SK-N-SH (cell line): ENCODE measurements at regions not wholly inside any gene's neighbourhood (a gene's known extent, or its start where the extent isn't known, plus 50 kb on each side); places are given as distances from the start of the nearest gene placed in this dataset.

Experiments used
- CTCF ChIA-PET: fragments of 300-600, 350-600 bp; formaldehyde crosslinking; extraction: SDS; loops from one replicate; lab custom pipeline; 2021; lab: Yijun Ruan, JAX
- POLR2A ChIA-PET: fragments of 350-600 bp; sonication (Branson Sonifier 250); formaldehyde crosslinking; extraction: SDS; loops from one replicate; lab custom pipeline; 2020; ENCODE audit warnings: antibody characterized with exemption, inconsistent platforms; lab: Yijun Ruan, JAX
- DNase-seq: peaks from one replicate; pipeline ENCODE4 v3.0.0; 2012
- H2AFZ ChIP-seq: fragments of 200-600 bp; sonication (generic); 2 replicates; pipeline ENCODE4 v1.8.1; 2016; ENCODE audit warnings: antibody characterized with exemption, mild to moderate bottlenecking, low read depth
- H3F3A ChIP-seq: fragments of 200-600 bp; sonication (generic); replicated peaks from 2 replicates; pipeline ENCODE3; 2016; ENCODE audit warnings: antibody characterized with exemption, mild to moderate bottlenecking; ENCODE audit not compliant: insufficient read depth
- H3K27ac ChIP-seq, 2 experiments: fragments of 200-500 bp in 1 of 2; fragments of 200-600 bp in 1 of 2; sonication (Bioruptor generic) in 1 of 2; sonication (generic), shearing (Covaris generic) in 1 of 2; 2 replicates each; pipeline versions ENCODE4 v1.5.1 to v1.6.1; 2014 to 2016; ENCODE audit warnings: low read depth in 2 of 2, inconsistent platforms in 1 of 2, low read length in 1 of 2, mild to moderate bottlenecking in 1 of 2, mixed read lengths in 1 of 2
- H3K27me3 ChIP-seq: fragments of 200-600 bp; sonication (generic), shearing (Covaris generic); 2 replicates; pipeline ENCODE4 v1.6.1; 2016; ENCODE audit warnings: mixed run types; ENCODE audit not compliant: insufficient read depth
- H3K36me3 ChIP-seq, 2 experiments: fragments of 200-500 bp in 1 of 2; fragments of 200-600 bp in 1 of 2; sonication (Bioruptor generic) in 1 of 2; sonication (generic) in 1 of 2; replicated peaks in 1 of 2; 2 replicates each; pipeline versions ENCODE3 to v1.5.1; 2014 to 2016; ENCODE audit warnings: low read length in 1 of 2, mild to moderate bottlenecking in 1 of 2; ENCODE audit not compliant: insufficient read depth in 2 of 2, control insufficient read depth in 1 of 2
- H3K4me1 ChIP-seq, 2 experiments: fragments of 200-500 bp in 1 of 2; fragments of 200-600 bp in 1 of 2; sonication (Bioruptor generic) in 1 of 2; sonication (generic), shearing (Covaris generic) in 1 of 2; 2 replicates each; pipeline versions ENCODE4 v1.5.1 to v1.6.1; 2014 to 2016; ENCODE audit warnings: low read depth in 1 of 2, low read length in 1 of 2, mixed run types in 1 of 2; ENCODE audit not compliant: insufficient read depth in 2 of 2, control insufficient read depth in 1 of 2
- H3K4me2 ChIP-seq: fragments of 200-600 bp; sonication (generic), shearing (Covaris generic); 2 replicates; pipeline ENCODE4 v1.6.1; 2017; ENCODE audit warnings: mixed run types
- H3K4me3 ChIP-seq, 2 experiments: fragments of 200-500 bp in 1 of 2; fragments of 200-600 bp in 1 of 2; sonication (Bioruptor generic) in 1 of 2; sonication (generic), shearing (Covaris generic) in 1 of 2; 2 replicates each; pipeline versions ENCODE4 v1.5.1 to v1.8.1; 2014 to 2016; ENCODE audit warnings: low read depth in 2 of 2, inconsistent platforms in 1 of 2, low read length in 1 of 2, mild to moderate bottlenecking in 1 of 2, mixed read lengths in 1 of 2, moderate library complexity in 1 of 2
- H3K79me2 ChIP-seq: fragments of 200-600 bp; sonication (generic); 2 replicates; pipeline ENCODE4 v1.8.1; 2017; ENCODE audit warnings: mild to moderate bottlenecking; ENCODE audit not compliant: insufficient read depth
- H3K9ac ChIP-seq: fragments of 200-600 bp; sonication (generic); 2 replicates; pipeline ENCODE4 v1.6.1; 2017; ENCODE audit warnings: mixed run types
- H3K9me2 ChIP-seq: fragments of 200-600 bp; sonication (generic); 2 replicates; pipeline ENCODE4 v1.6.1; 2017; ENCODE audit warnings: mixed run types
- H3K9me3 ChIP-seq: fragments of 200-600 bp; sonication (generic); 2 replicates; pipeline ENCODE4 v1.6.1; 2017; ENCODE audit warnings: mixed run types, mild to moderate bottlenecking, moderate library complexity
- H4K20me1 ChIP-seq: fragments of 200-600 bp; sonication (generic); 2 replicates; pipeline ENCODE4 v1.6.1; 2017; ENCODE audit warnings: mild to moderate bottlenecking, mixed run types; ENCODE audit not compliant: insufficient read depth
- CTCF ChIP-seq: fragments of 200-600 bp; sonication (generic); IDR thresholded peaks from 2 replicates; pipeline ENCODE4 v1.6.1; 2017; ENCODE audit warnings: antibody characterized with exemption, mild to moderate bottlenecking, moderate library complexity
- ELF1 ChIP-seq: IDR thresholded peaks from 2 replicates; pipeline ENCODE4 v1.4.0; 2012
- EP300 ChIP-seq, 2 experiments: IDR thresholded peaks; 2 replicates each; pipeline versions ENCODE4 v1.4.0 to v1.6.1; 2012; ENCODE audit warnings: borderline replicate concordance in 1 of 2, low read depth in 1 of 2, low read length in 1 of 2
- EZH2phosphoT487 ChIP-seq: fragments of 200-600 bp; sonication (generic); IDR thresholded peaks from 2 replicates; pipeline ENCODE4 v1.6.1; 2017; ENCODE audit warnings: low read depth, mixed run types, mild to moderate bottlenecking, antibody characterized with exemption, moderate library complexity, borderline replicate concordance
- GATA2 ChIP-seq: sonication (generic); formaldehyde crosslinking; IDR thresholded peaks from 2 replicates; pipeline ENCODE4 v1.5.0; 2020; ENCODE audit warnings: mild to moderate bottlenecking, missing genetic modification reagents
- MAX ChIP-seq: IDR thresholded peaks from 2 replicates; pipeline ENCODE4 v1.4.0; 2012; ENCODE audit warnings: low read depth
- MEF2A ChIP-seq: IDR thresholded peaks from 2 replicates; pipeline ENCODE4 v1.4.0; 2012; ENCODE audit warnings: low read depth, borderline replicate concordance
- NRF1 ChIP-seq: IDR thresholded peaks from 2 replicates; pipeline ENCODE4 v1.6.1; 2012; ENCODE audit warnings: low read depth, mild to moderate bottlenecking, low read length
- PBX3 ChIP-seq: IDR thresholded peaks from 2 replicates; pipeline ENCODE4; 2012
- POLR2AphosphoS5 ChIP-seq: IDR thresholded peaks from 2 replicates; pipeline ENCODE4 v1.6.1; 2012; ENCODE audit warnings: low read depth, low read length
- RAD21 ChIP-seq: IDR thresholded peaks from 2 replicates; pipeline ENCODE4 v1.6.1; 2012; ENCODE audit warnings: mild to moderate bottlenecking, low read length
- RCOR1 ChIP-seq: fragments of 150-350 bp; IDR thresholded peaks from 2 replicates; pipeline ENCODE4 v1.6.1; 2017; ENCODE audit warnings: antibody characterized with exemption, low read length
- RXRA ChIP-seq: IDR thresholded peaks from 2 replicates; pipeline ENCODE4 v1.4.0; 2012; ENCODE audit warnings: low read depth, mild to moderate bottlenecking, borderline replicate concordance
- SIN3A ChIP-seq: IDR thresholded peaks from 2 replicates; pipeline ENCODE4 v1.6.1; 2012; ENCODE audit warnings: low read depth, mild to moderate bottlenecking, low read length, moderate library complexity, borderline replicate concordance
- TCF12 ChIP-seq: IDR thresholded peaks from 2 replicates; pipeline ENCODE4 v1.4.0; 2012
- TEAD4 ChIP-seq: IDR thresholded peaks from 2 replicates; pipeline ENCODE4 v1.4.0; 2012; ENCODE audit warnings: mild to moderate bottlenecking, borderline replicate concordance; ENCODE audit not compliant: insufficient read depth
- USF2 ChIP-seq: fragments of 150-350 bp; IDR thresholded peaks from 2 replicates; pipeline ENCODE4 v1.6.1; 2017; ENCODE audit warnings: antibody characterized with exemption, low read length, low read depth, borderline replicate concordance
- ZBTB33 ChIP-seq: IDR thresholded peaks from 2 replicates; pipeline ENCODE4 v1.4.0; 2012; ENCODE audit warnings: low read depth, borderline replicate concordance
- WGBS: methylation state at CpG from one replicate; pipeline ENCODE4 v1.1.6; 2017; ENCODE audit warnings: low lambda C conversion rate; 5-methylcytosine and 5-hydroxymethylcytosine counted together

GRCh38 chr9:135239769-135240141 is 152.3 kb downstream of the OLFM1 start:
- H3K9me2 ChIP-seq = no peaks in the 10 kb centered on the region
- no peaks in the 10 kb centered on the region for H3K9me3 ChIP-seq
- WGBS = 41% methylated on average over 6 of the region's 6 CpGs
- H3K4me2 ChIP-seq = no peak overlapping the region
- no peaks in the 10 kb centered on the region for H3K79me2 ChIP-seq
- no peaks in the 10 kb centered on the region for H4K20me1 ChIP-seq
- no peak overlapping the region for H3K27ac ChIP-seq
- H3K36me3 ChIP-seq = no peaks in the 10 kb centered on the region
- CTCF ChIA-PET = interaction anchor here (1.1 to 2.6 kb wide), 3 partner anchors 9 to 174 kb away, joined by 4 to 9 read pairs (median 9); no protein-coding TSS in a partner anchor
- TF ChIP-seq RXRA (no peak), ELF1 (no peak), EZH2phosphoT487 (no peak), RCOR1 (no peak), POLR2AphosphoS5 (no peak), MAX (no peak), ZBTB33 (no peak), EP300 (IDR thresholded peaks at IDR 0.05; ENCODE audit: borderline replicate concordance in 1 of 2, low read depth in 1 of 2, low read length in 1 of 2) (no peak), GATA2 (CRISPR knock-in tag) (no peak), TCF12 (no peak), TEAD4 (no peak), NRF1 (no peak), SIN3A (no peak), CTCF (no peak), MEF2A (no peak), USF2 (no peak), PBX3 (no peak), RAD21 (no peak)
- DNase-seq = no peak
- H3K4me3 ChIP-seq = no peak overlapping the region
- no peak overlapping the region for H2AFZ ChIP-seq
- POLR2A ChIA-PET = no interaction called here
- H3F3A ChIP-seq = no peaks in the 10 kb centered on the region
- H3K9ac ChIP-seq = no peak overlapping the region
- no peaks in the 10 kb centered on the region for H3K27me3 ChIP-seq
- H3K4me1 ChIP-seq = no peaks in the 10 kb centered on the region; a peak in 1 of 4 replicates
